ENCODE measurements at regions not wholly inside any gene's neighbourhood (a gene's known extent, or its start where the extent isn't known, plus 50 kb on each side); places are given as distances from the start of the nearest gene placed in this dataset.

DNA sequence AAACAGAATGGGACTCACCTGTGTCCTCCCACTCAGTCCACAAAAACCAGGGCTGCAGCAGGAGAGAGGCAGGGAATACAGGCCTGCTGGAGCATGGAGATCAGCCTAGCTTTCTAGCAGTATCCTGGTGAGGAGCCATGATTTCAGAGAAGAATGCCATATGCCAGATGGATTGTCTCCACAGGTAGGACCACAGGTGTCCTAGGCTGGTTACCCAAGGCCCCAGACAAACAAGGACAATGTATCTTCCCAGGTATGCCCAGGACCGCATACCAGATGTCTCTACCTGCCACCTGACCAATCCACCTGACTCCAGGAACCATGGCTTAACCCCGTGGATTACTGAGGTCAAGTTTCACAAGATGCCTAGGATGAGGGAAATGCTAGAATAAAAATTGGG is 295.4 kb upstream of the NPSR1 start:
- Histone ChIP-seq H4K8ac (ENCODE audit: low read length) (no peak overlapping the region), H3K18ac (ENCODE audit: low read depth in 1 of 2, low read length in 2 of 2) (no peak overlapping the region), H2BK12ac (ENCODE audit: low read length in 2 of 2) (no peak overlapping the region), H2AK5ac (ENCODE audit: low read length, severe bottlenecking) (no peak overlapping the region), H2BK120ac (ENCODE audit: low read depth, low read length) (no peak overlapping the region), H3K9ac (ENCODE audit: low read length) (no peak overlapping the region), H3K14ac (ENCODE audit: low read length in 2 of 2) (no peak overlapping the region), H2BK5ac (ENCODE audit: low read depth, low read length, poor library complexity, severe bottlenecking) (no peak overlapping the region), H3K36me3 (ENCODE audit: control insufficient read depth in 1 of 2, insufficient read depth in 2 of 2, low read depth in 1 of 2, low read length in 2 of 2) (no peaks in the 10 kb centered on the region), H3K27ac (ENCODE audit: low read length, poor library complexity, severe bottlenecking) (no peak overlapping the region), H3K4ac (ENCODE audit: low read depth in 1 of 2, low read length in 2 of 2) (no peak overlapping the region), H3K4me3 (ENCODE audit: insufficient read depth in 1 of 2, low read depth in 1 of 2, low read length in 2 of 2) (no peak overlapping the region), H3K23ac (ENCODE audit: low read length in 2 of 2) (no peak overlapping the region), H3K27me3 (ENCODE audit: control insufficient read depth in 1 of 2, insufficient read depth in 1 of 2, low read length in 2 of 2) (no peaks in the 10 kb centered on the region), H3K9me3 (ENCODE audit: control insufficient read depth, low read length) (no peaks in the 10 kb centered on the region), H3K4me1 (ENCODE audit: control insufficient read depth, insufficient read depth, low read depth, low read length) (no peaks in the 10 kb centered on the region), H2BK15ac (ENCODE audit: low read depth, poor library complexity, severe bottlenecking) (no peak overlapping the region), H3K4me2 (ENCODE audit: low read length, poor library complexity, severe bottlenecking) (no peak overlapping the region), H2AFZ (ENCODE audit: low read depth, low read length) (no peak overlapping the region), H3K79me1 (replicated peaks; ENCODE audit: low read length, poor library complexity, severe bottlenecking) (no peaks in the 10 kb centered on the region), H4K91ac (ENCODE audit: low read length) (no peak overlapping the region)
- 51% methylated on average over 2 of the region's 2 CpGs for WGBS
- DNase-seq, result no peak

GRCh38 chr7:34364130-34364529 is 293.9 kb upstream of the NPSR1 start:
- Histone ChIP-seq H3K14ac (ENCODE audit: low read length in 2 of 2) (no peak overlapping the region), H2AK5ac (ENCODE audit: low read length, severe bottlenecking) (no peak overlapping the region), H3K23ac (ENCODE audit: low read length in 2 of 2) (no peak overlapping the region), H3K9ac (ENCODE audit: low read length) (no peak overlapping the region), H3K27me3 (ENCODE audit: control insufficient read depth in 1 of 2, insufficient read depth in 1 of 2, low read length in 2 of 2) (no peaks in the 10 kb centered on the region), H3K4me3 (ENCODE audit: insufficient read depth in 1 of 2, low read depth in 1 of 2, low read length in 2 of 2) (no peak overlapping the region), H4K8ac (ENCODE audit: low read length) (no peak overlapping the region), H3K4ac (ENCODE audit: low read depth in 1 of 2, low read length in 2 of 2) (no peak overlapping the region), H3K79me1 (replicated peaks; ENCODE audit: low read length, poor library complexity, severe bottlenecking) (no peaks in the 10 kb centered on the region), H3K4me1 (ENCODE audit: control insufficient read depth, insufficient read depth, low read depth, low read length) (no peaks in the 10 kb centered on the region), H3K9me3 (ENCODE audit: control insufficient read depth, low read length) (no peaks in the 10 kb centered on the region), H3K4me2 (ENCODE audit: low read length, poor library complexity, severe bottlenecking) (no peak overlapping the region), H2BK5ac (ENCODE audit: low read depth, low read length, poor library complexity, severe bottlenecking) (no peak overlapping the region), H2BK15ac (ENCODE audit: low read depth, poor library complexity, severe bottlenecking) (no peak overlapping the region), H3K18ac (ENCODE audit: low read depth in 1 of 2, low read length in 2 of 2) (no peak overlapping the region), H3K36me3 (ENCODE audit: control insufficient read depth in 1 of 2, insufficient read depth in 2 of 2, low read depth in 1 of 2, low read length in 2 of 2) (no peaks in the 10 kb centered on the region), H3K27ac (ENCODE audit: low read length, poor library complexity, severe bottlenecking) (no peak overlapping the region), H2BK120ac (ENCODE audit: low read depth, low read length) (no peak overlapping the region), H2BK12ac (ENCODE audit: low read length in 2 of 2) (no peak overlapping the region), H4K91ac (ENCODE audit: low read length) (no peak overlapping the region), H2AFZ (ENCODE audit: low read depth, low read length) (no peak overlapping the region)
- DNase-seq, result no peak
- 53% methylated on average over 2 of the region's 2 CpGs for WGBS

DNA sequence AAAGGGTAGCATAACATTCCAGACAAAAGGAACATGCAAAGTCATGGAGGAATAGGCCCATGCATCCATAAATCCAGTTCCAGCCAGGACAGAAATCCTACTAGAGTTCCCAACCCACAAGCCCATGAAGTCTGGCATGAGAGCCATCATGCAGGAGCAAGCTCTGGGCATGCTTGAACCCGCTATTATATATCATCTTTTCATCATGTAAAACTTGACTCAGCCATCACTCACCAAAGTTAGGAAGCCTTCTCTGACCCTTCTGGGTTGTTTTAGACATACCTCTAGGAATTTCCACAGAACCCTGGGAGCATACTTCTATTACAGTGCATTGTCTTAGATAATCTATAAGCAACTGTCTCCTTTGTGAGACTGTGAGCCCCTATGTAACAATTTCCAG is 293.0 kb upstream of the NPSR1 start:
- H4K91ac ChIP-seq (ENCODE audit: low read length), result no peak overlapping the region
- no peak overlapping the region for H2BK5ac ChIP-seq (ENCODE audit: low read depth, low read length, poor library complexity, severe bottlenecking)
- H2BK15ac ChIP-seq (ENCODE audit: low read depth, poor library complexity, severe bottlenecking), result no peak overlapping the region
- H3K27ac ChIP-seq (ENCODE audit: low read length, poor library complexity, severe bottlenecking), result no peak overlapping the region
- H3K4me2 ChIP-seq (ENCODE audit: low read length, poor library complexity, severe bottlenecking), result no peak overlapping the region
- H3K4me3 ChIP-seq (ENCODE audit: insufficient read depth in 1 of 2, low read depth in 1 of 2, low read length in 2 of 2), result no peak overlapping the region
- H3K9me3 ChIP-seq (ENCODE audit: control insufficient read depth, low read length), result no peaks in the 10 kb centered on the region
- no peaks in the 10 kb centered on the region for H3K27me3 ChIP-seq (ENCODE audit: control insufficient read depth in 1 of 2, insufficient read depth in 1 of 2, low read length in 2 of 2)
- H3K18ac ChIP-seq (ENCODE audit: low read depth in 1 of 2, low read length in 2 of 2), result no peak overlapping the region
- no peak overlapping the region for H3K14ac ChIP-seq (ENCODE audit: low read length in 2 of 2)
- WGBS, result 89% methylated on average over 1 of the region's 1 CpG
- DNase-seq, result no peak
- no peak overlapping the region for H4K8ac ChIP-seq (ENCODE audit: low read length)
- no peak overlapping the region for H2BK120ac ChIP-seq (ENCODE audit: low read depth, low read length)
- no peak overlapping the region for H2AFZ ChIP-seq (ENCODE audit: low read depth, low read length)
- H2AK5ac ChIP-seq (ENCODE audit: low read length, severe bottlenecking), result no peak overlapping the region
- H3K4ac ChIP-seq (ENCODE audit: low read depth in 1 of 2, low read length in 2 of 2), result no peak overlapping the region
- H3K36me3 ChIP-seq (ENCODE audit: control insufficient read depth in 1 of 2, insufficient read depth in 2 of 2, low read depth in 1 of 2, low read length in 2 of 2), result no peaks in the 10 kb centered on the region
- no peak overlapping the region for H3K23ac ChIP-seq (ENCODE audit: low read length in 2 of 2)
- no peaks in the 10 kb centered on the region for H3K79me1 ChIP-seq (replicated peaks; ENCODE audit: low read length, poor library complexity, severe bottlenecking)
- no peaks in the 10 kb centered on the region for H3K4me1 ChIP-seq (ENCODE audit: control insufficient read depth, insufficient read depth, low read depth, low read length)
- no peak overlapping the region for H2BK12ac ChIP-seq (ENCODE audit: low read length in 2 of 2)
- H3K9ac ChIP-seq (ENCODE audit: low read length), result no peak overlapping the region

- Histone ChIP-seq H4K8ac (ENCODE audit: low read length) (no peak overlapping the region), H2AFZ (ENCODE audit: low read depth, low read length) (no peak overlapping the region), H2BK120ac (ENCODE audit: low read depth, low read length) (no peak overlapping the region), H3K9me3 (ENCODE audit: control insufficient read depth, low read length) (no peaks in the 10 kb centered on the region), H3K27me3 (ENCODE audit: control insufficient read depth in 1 of 2, insufficient read depth in 1 of 2, low read length in 2 of 2) (no peaks in the 10 kb centered on the region), H3K23ac (ENCODE audit: low read length in 2 of 2) (no peak overlapping the region), H3K9ac (ENCODE audit: low read length) (no peak overlapping the region), H3K79me1 (replicated peaks; ENCODE audit: low read length, poor library complexity, severe bottlenecking) (no peaks in the 10 kb centered on the region), H4K91ac (ENCODE audit: low read length) (no peak overlapping the region), H3K18ac (ENCODE audit: low read depth in 1 of 2, low read length in 2 of 2) (no peak overlapping the region), H3K4me1 (ENCODE audit: control insufficient read depth, insufficient read depth, low read depth, low read length) (no peaks in the 10 kb centered on the region), H3K4ac (ENCODE audit: low read depth in 1 of 2, low read length in 2 of 2) (no peak overlapping the region), H3K14ac (ENCODE audit: low read length in 2 of 2) (no peak overlapping the region), H2BK5ac (ENCODE audit: low read depth, low read length, poor library complexity, severe bottlenecking) (no peak overlapping the region), H3K4me3 (ENCODE audit: insufficient read depth in 1 of 2, low read depth in 1 of 2, low read length in 2 of 2) (no peak overlapping the region), H2BK15ac (ENCODE audit: low read depth, poor library complexity, severe bottlenecking) (no peak overlapping the region), H2AK5ac (ENCODE audit: low read length, severe bottlenecking) (no peak overlapping the region), H3K4me2 (ENCODE audit: low read length, poor library complexity, severe bottlenecking) (no peak overlapping the region), H2BK12ac (ENCODE audit: low read length in 2 of 2) (no peak overlapping the region), H3K27ac (ENCODE audit: low read length, poor library complexity, severe bottlenecking) (no peak overlapping the region), H3K36me3 (ENCODE audit: control insufficient read depth in 1 of 2, insufficient read depth in 2 of 2, low read depth in 1 of 2, low read length in 2 of 2) (no peaks in the 10 kb centered on the region)
- DNase-seq, result no peak
- WGBS, result 85% methylated on average over 5 of the region's 5 CpGs
These were observed 292.4 kb upstream of the NPSR1 start for GRCh38 chr7:34365611-34366010.

Measured in mesenchymal stem cell (in vitro differentiated cells and primary cell).